Esophagus squamous epithelium (tissue), 4 donors: ENCODE measurements at regions not wholly inside any gene's neighbourhood (a gene's known extent, or its start where the extent isn't known, plus 50 kb on each side); places are given as distances from the start of the nearest gene placed in this dataset.

Source experiments
- CTCF ChIP-seq, 6 experiments: fragments of 450-650 bp in 4 of 6; fragments of 200-600 bp in 2 of 6; sonication (generic) in 2 of 6; IDR thresholded peaks; one replicate each; pipeline ENCODE4 v1.5.1; 2016 to 2019; ENCODE audit warnings: antibody characterized with exemption in 6 of 6, mild to moderate bottlenecking in 4 of 6, moderate library complexity in 4 of 6
- POLR2A ChIP-seq, 4 donors: fragments of 450-650 bp; IDR thresholded peaks; one replicate each; pipeline ENCODE4 v1.6.1; 2017; ENCODE audit warnings: antibody characterized with exemption in 4 of 4, mild to moderate bottlenecking in 4 of 4, moderate library complexity in 3 of 4

DNA sequence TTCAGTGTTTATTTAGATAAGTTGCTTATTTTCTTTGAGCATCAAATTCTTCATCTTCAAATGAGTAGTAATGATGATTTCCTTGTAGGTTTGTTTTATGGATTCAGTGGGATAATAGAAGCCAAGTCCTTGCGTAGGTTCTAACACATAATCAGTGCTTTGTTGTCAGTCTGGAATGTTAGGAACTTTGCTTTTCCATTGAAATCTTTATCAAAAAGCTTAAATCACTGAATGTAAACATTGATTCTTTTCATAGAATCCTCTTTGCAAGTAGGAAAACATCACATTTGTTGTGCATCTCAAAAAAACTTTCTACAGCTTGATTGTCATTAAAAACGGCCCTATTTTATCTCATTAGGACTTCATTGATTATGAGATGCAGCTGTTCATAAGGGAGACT, 490.3 kb upstream of the GOT2 start:
- TF ChIP-seq CTCF (IDR thresholded peaks at IDR 0.05) (no peak), POLR2A (IDR thresholded peaks at IDR 0.05) (no peak)
